22Rv1 (cell line): ENCODE measurements at regions not wholly inside any gene's neighbourhood (a gene's known extent, or its start where the extent isn't known, plus 50 kb on each side); places are given as distances from the start of the nearest gene placed in this dataset.

Experiments used
- ZFX ChIP-seq: fragments of 450-650 bp; IDR thresholded peaks from 2 replicates; pipeline ENCODE4 v1.6.1; 2017; ENCODE audit warnings: antibody characterized with exemption, borderline replicate concordance
- TF ChIP-seq, protein P1 (sequence below): fragments of 450-650 bp; IDR thresholded peaks from 2 replicates; pipeline ENCODE4 v1.5.1; 2017; ENCODE audit warnings: mild to moderate bottlenecking

DNA sequence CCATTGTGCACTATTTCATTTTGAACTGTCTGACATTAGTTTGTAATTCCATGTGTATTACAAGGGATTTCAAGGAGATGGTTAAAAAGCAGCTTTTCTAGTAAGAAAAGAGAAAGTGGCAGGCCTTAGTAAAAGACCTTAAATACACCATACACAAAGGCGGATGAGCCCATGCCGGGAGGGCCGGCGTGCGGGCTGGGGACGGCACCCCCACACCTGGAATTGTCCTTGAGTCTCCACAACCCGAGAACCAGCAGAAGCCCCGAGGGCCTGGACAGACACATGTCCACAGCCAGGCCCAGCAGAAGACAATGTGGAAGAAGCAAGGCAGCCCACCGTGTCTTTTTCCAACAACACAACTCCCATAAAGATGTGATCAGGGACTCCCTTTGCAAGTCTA lies 123.7 kb upstream of the TCERG1L start:
- TF ChIP-seq, protein P1, sequence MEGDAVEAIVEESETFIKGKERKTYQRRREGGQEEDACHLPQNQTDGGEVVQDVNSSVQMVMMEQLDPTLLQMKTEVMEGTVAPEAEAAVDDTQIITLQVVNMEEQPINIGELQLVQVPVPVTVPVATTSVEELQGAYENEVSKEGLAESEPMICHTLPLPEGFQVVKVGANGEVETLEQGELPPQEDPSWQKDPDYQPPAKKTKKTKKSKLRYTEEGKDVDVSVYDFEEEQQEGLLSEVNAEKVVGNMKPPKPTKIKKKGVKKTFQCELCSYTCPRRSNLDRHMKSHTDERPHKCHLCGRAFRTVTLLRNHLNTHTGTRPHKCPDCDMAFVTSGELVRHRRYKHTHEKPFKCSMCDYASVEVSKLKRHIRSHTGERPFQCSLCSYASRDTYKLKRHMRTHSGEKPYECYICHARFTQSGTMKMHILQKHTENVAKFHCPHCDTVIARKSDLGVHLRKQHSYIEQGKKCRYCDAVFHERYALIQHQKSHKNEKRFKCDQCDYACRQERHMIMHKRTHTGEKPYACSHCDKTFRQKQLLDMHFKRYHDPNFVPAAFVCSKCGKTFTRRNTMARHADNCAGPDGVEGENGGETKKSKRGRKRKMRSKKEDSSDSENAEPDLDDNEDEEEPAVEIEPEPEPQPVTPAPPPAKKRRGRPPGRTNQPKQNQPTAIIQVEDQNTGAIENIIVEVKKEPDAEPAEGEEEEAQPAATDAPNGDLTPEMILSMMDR = no peak
- no peak for TF ChIP-seq ZFX
